HEK293 (cell line): ENCODE measurements at regions not wholly inside any gene's neighbourhood (a gene's known extent, or its start where the extent isn't known, plus 50 kb on each side); places are given as distances from the start of the nearest gene placed in this dataset.

Experiments used
- CTCF ChIA-PET: fragments of 350-600 bp; formaldehyde crosslinking; extraction: SDS; loops from one replicate; lab custom pipeline; 2021; ENCODE audit warnings: antibody characterized with exemption; lab: Yijun Ruan, JAX
- POLR2A ChIA-PET: fragments of 300-600 bp; formaldehyde crosslinking; extraction: SDS; loops from one replicate; lab custom pipeline; 2020; ENCODE audit warnings: antibody characterized with exemption, inconsistent platforms; lab: Yijun Ruan, JAX
- H3K27ac ChIP-seq: fragments of 200-500 bp; sonication (Bioruptor generic); 2 replicates; pipeline ENCODE4 v1.5.1; 2014; ENCODE audit warnings: low read depth, low read length, control low read depth, inconsistent platforms; ENCODE audit errors: extremely low read depth
- H3K36me3 ChIP-seq, 2 experiments: fragments of 200-500 bp in 1 of 2; sonication (Bioruptor generic) in 1 of 2; 1 replicate in 1 of 2; 2 replicates in 1 of 2; pipeline ENCODE4 v1.5.1; 2014 to 2017; ENCODE audit warnings: inconsistent platforms in 2 of 2, low read length in 2 of 2; ENCODE audit not compliant: control insufficient read depth in 2 of 2, insufficient read depth in 1 of 2
- H3K4me1 ChIP-seq: fragments of 200-500 bp; sonication (Bioruptor generic); 2 replicates; pipeline ENCODE4 v1.5.1; 2014; ENCODE audit warnings: mild to moderate bottlenecking, low read length, inconsistent platforms; ENCODE audit not compliant: control insufficient read depth, insufficient read depth
- H3K4me3 ChIP-seq: 2 replicates; pipeline ENCODE4 v1.5.1; 2011; ENCODE audit warnings: low read depth, mild to moderate bottlenecking, control low read depth, low read length, moderate library complexity
- H3K9me3 ChIP-seq: fragments of 200-500 bp; sonication (Bioruptor generic); 2 replicates; pipeline ENCODE4 v1.5.1; 2014; ENCODE audit warnings: low read depth, low read length, inconsistent platforms; ENCODE audit not compliant: control insufficient read depth, insufficient read depth
- BCL11A ChIP-seq: fragments of 450-650 bp; formaldehyde crosslinking; IDR thresholded peaks from 2 replicates; pipeline ENCODE4 v1.5.1; 2016; ENCODE audit warnings: low read depth, missing biosample characterization, missing genetic modification characterization
- BCL11B ChIP-seq: fragments of 450-650 bp; formaldehyde crosslinking; IDR thresholded peaks from 2 replicates; pipeline ENCODE4 v1.5.1; 2016; ENCODE audit warnings: low read depth, missing biosample characterization, missing genetic modification characterization
- IKZF3 ChIP-seq: fragments of 450-650 bp; IDR thresholded peaks from 2 replicates; pipeline ENCODE4 v1.5.0; 2018; ENCODE audit warnings: missing biosample characterization, mild to moderate bottlenecking, missing genetic modification characterization, moderate library complexity
- KLF9 ChIP-seq: fragments of 450-650 bp; formaldehyde crosslinking; IDR thresholded peaks from 2 replicates; pipeline ENCODE4 v1.5.1; 2016; ENCODE audit warnings: missing biosample characterization, missing genetic modification characterization, low read depth
- SP2 ChIP-seq: fragments of 450-650 bp; formaldehyde crosslinking; IDR thresholded peaks from 2 replicates; pipeline ENCODE4 v1.5.1; 2016; ENCODE audit warnings: missing biosample characterization, missing genetic modification characterization
- SP3 ChIP-seq: fragments of 450-650 bp; formaldehyde crosslinking; IDR thresholded peaks from 2 replicates; pipeline ENCODE4 v1.5.1; 2016; ENCODE audit warnings: missing biosample characterization, missing genetic modification characterization
- TRIM28 ChIP-seq: IDR thresholded peaks from 2 replicates; pipeline ENCODE4 v1.6.1; 2011; ENCODE audit warnings: low read length, control low read depth, borderline replicate concordance
- ZBTB21 ChIP-seq: fragments of 450-650 bp; formaldehyde crosslinking; IDR thresholded peaks from 2 replicates; pipeline ENCODE4 v1.5.1; 2017; ENCODE audit warnings: missing biosample characterization, missing genetic modification characterization
- ZFP41 ChIP-seq: fragments of 450-650 bp; formaldehyde crosslinking; IDR thresholded peaks from 2 replicates; pipeline ENCODE4 v1.5.1; 2016; ENCODE audit warnings: missing biosample characterization, missing genetic modification characterization, borderline replicate concordance
- ZNF112 ChIP-seq: fragments of 450-650 bp; formaldehyde crosslinking; IDR thresholded peaks from 2 replicates; pipeline ENCODE4 v1.5.0; 2017; ENCODE audit warnings: missing biosample characterization, missing genetic modification characterization
- ZNF174 ChIP-seq: fragments of 450-650 bp; formaldehyde crosslinking; IDR thresholded peaks from 2 replicates; pipeline ENCODE4 v1.5.0; 2017; ENCODE audit warnings: missing biosample characterization, mild to moderate bottlenecking, missing genetic modification characterization
- ZNF324 ChIP-seq: fragments of 450-650 bp; formaldehyde crosslinking; IDR thresholded peaks from 2 replicates; pipeline ENCODE4 v1.5.1; 2016; ENCODE audit warnings: missing biosample characterization, missing genetic modification characterization
- ZNF350 ChIP-seq: fragments of 450-650 bp; formaldehyde crosslinking; IDR thresholded peaks from 2 replicates; pipeline ENCODE4 v1.5.0; 2017; ENCODE audit warnings: missing biosample characterization, mild to moderate bottlenecking, missing genetic modification characterization
- ZNF354C ChIP-seq: fragments of 450-650 bp; formaldehyde crosslinking; IDR thresholded peaks from 2 replicates; pipeline ENCODE4 v1.5.1; 2016; ENCODE audit warnings: missing biosample characterization, missing genetic modification characterization, low read depth, borderline replicate concordance
- ZNF501 ChIP-seq: fragments of 450-650 bp; formaldehyde crosslinking; IDR thresholded peaks from 2 replicates; pipeline ENCODE4 v1.5.1; 2016; ENCODE audit warnings: missing biosample characterization, missing genetic modification characterization
- ZNF510 ChIP-seq: fragments of 450-650 bp; formaldehyde crosslinking; IDR thresholded peaks from 2 replicates; pipeline ENCODE4 v1.5.1; 2018; ENCODE audit warnings: mild to moderate bottlenecking, missing genetic modification characterization, missing biosample characterization; ENCODE audit not compliant: insufficient replicate concordance
- ZNF560 ChIP-seq: fragments of 450-650 bp; formaldehyde crosslinking; IDR thresholded peaks from 2 replicates; pipeline ENCODE4 v1.5.1; 2017; ENCODE audit warnings: missing biosample characterization, missing genetic modification characterization, borderline replicate concordance
- ZNF626 ChIP-seq: fragments of 450-650 bp; sonication (Bioruptor Pico); formaldehyde crosslinking; IDR thresholded peaks from 2 replicates; pipeline ENCODE4 v1.5.1; 2018; ENCODE audit warnings: missing biosample characterization, missing genetic modification characterization, inconsistent platforms
- ZNF645 ChIP-seq: fragments of 450-650 bp; formaldehyde crosslinking; IDR thresholded peaks from 2 replicates; pipeline ENCODE4; 2016; ENCODE audit warnings: missing biosample characterization, missing genetic modification characterization
- ZNF654 ChIP-seq: fragments of 450-650 bp; formaldehyde crosslinking; IDR thresholded peaks from 2 replicates; pipeline ENCODE4 v1.5.1; 2016; ENCODE audit warnings: low read depth, missing biosample characterization, missing genetic modification characterization
- ZNF658 ChIP-seq: fragments of 450-650 bp; formaldehyde crosslinking; IDR thresholded peaks from 2 replicates; pipeline ENCODE4; 2016; ENCODE audit warnings: missing biosample characterization, missing genetic modification characterization
- ZNF76 ChIP-seq: fragments of 450-650 bp; formaldehyde crosslinking; IDR thresholded peaks from 2 replicates; pipeline ENCODE4; 2016; ENCODE audit warnings: low read depth, missing biosample characterization, missing genetic modification characterization, borderline replicate concordance
- ZSCAN30 ChIP-seq: fragments of 450-650 bp; IDR thresholded peaks from 2 replicates; pipeline ENCODE4 v1.5.1; 2018; ENCODE audit warnings: missing biosample characterization, mild to moderate bottlenecking, missing genetic modification characterization, moderate library complexity
- TF ChIP-seq, protein P1 (sequence below): fragments of 450-650 bp; formaldehyde crosslinking; IDR thresholded peaks from 2 replicates; pipeline ENCODE4 v1.5.1; 2016; ENCODE audit warnings: missing biosample characterization, missing genetic modification characterization
- TF ChIP-seq, protein P2 (sequence below): fragments of 450-650 bp; formaldehyde crosslinking; IDR thresholded peaks from 2 replicates; pipeline ENCODE4 v1.5.1; 2016; ENCODE audit warnings: missing biosample characterization, missing genetic modification characterization
- TF ChIP-seq, protein P3 (sequence below): fragments of 450-650 bp; formaldehyde crosslinking; IDR thresholded peaks from 2 replicates; pipeline ENCODE4 v1.5.1; 2016; ENCODE audit warnings: missing biosample characterization, missing genetic modification characterization

- TF ChIP-seq ZNF350 (tag by site-specific recombination): no peak
- no peak for TF ChIP-seq ZNF658 (tag by site-specific recombination)
- TF ChIP-seq KLF9: no peak
- TF ChIP-seq ZNF560: no peak
- no peak for TF ChIP-seq ZNF354C (tag by site-specific recombination)
- TF ChIP-seq ZNF76 (tag by site-specific recombination): no peak
- no peak for TF ChIP-seq ZNF645 (tag by site-specific recombination)
- TF ChIP-seq ZNF324: no peak
Measured at GRCh38 chr4:54484383-54484782, 173.4 kb upstream of the KIT start (continued).

GRCh38 chr4:54487491-54487890 is 170.3 kb upstream of the KIT start:
- H3K9me3 ChIP-seq: no peaks in the 10 kb centered on the region
- no peaks in the 10 kb centered on the region for H3K36me3 ChIP-seq
- ChIA-PET CTCF (no interaction called here), POLR2A (no interaction called here)
- no peaks in the 10 kb centered on the region for H3K4me1 ChIP-seq
- TF ChIP-seq, protein P1, sequence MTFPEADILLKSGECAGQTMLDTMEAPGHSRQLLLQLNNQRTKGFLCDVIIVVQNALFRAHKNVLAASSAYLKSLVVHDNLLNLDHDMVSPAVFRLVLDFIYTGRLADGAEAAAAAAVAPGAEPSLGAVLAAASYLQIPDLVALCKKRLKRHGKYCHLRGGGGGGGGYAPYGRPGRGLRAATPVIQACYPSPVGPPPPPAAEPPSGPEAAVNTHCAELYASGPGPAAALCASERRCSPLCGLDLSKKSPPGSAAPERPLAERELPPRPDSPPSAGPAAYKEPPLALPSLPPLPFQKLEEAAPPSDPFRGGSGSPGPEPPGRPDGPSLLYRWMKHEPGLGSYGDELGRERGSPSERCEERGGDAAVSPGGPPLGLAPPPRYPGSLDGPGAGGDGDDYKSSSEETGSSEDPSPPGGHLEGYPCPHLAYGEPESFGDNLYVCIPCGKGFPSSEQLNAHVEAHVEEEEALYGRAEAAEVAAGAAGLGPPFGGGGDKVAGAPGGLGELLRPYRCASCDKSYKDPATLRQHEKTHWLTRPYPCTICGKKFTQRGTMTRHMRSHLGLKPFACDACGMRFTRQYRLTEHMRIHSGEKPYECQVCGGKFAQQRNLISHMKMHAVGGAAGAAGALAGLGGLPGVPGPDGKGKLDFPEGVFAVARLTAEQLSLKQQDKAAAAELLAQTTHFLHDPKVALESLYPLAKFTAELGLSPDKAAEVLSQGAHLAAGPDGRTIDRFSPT (tag by site-specific recombination): no peak
- TF ChIP-seq TRIM28 (no peak), ZNF654 (tag by site-specific recombination) (no peak), ZNF626 (tag by site-specific recombination) (no peak), ZNF658 (tag by site-specific recombination) (no peak), IKZF3 (no peak), ZBTB21 (no peak), ZNF112 (no peak), SP3 (tag by site-specific recombination) (no peak), BCL11B (no peak), ZNF510 (tag by site-specific recombination) (no peak), ZSCAN30 (tag by site-specific recombination) (no peak), BCL11A (tag by site-specific recombination) (no peak), SP2 (no peak), ZFP41 (tag by site-specific recombination) (no peak), ZNF174 (tag by site-specific recombination) (no peak), ZNF501 (no peak)
- TF ChIP-seq, protein P2, sequence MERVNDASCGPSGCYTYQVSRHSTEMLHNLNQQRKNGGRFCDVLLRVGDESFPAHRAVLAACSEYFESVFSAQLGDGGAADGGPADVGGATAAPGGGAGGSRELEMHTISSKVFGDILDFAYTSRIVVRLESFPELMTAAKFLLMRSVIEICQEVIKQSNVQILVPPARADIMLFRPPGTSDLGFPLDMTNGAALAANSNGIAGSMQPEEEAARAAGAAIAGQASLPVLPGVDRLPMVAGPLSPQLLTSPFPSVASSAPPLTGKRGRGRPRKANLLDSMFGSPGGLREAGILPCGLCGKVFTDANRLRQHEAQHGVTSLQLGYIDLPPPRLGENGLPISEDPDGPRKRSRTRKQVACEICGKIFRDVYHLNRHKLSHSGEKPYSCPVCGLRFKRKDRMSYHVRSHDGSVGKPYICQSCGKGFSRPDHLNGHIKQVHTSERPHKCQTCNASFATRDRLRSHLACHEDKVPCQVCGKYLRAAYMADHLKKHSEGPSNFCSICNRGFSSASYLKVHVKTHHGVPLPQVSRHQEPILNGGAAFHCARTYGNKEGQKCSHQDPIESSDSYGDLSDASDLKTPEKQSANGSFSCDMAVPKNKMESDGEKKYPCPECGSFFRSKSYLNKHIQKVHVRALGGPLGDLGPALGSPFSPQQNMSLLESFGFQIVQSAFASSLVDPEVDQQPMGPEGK: no peak
- TF ChIP-seq, protein P3, sequence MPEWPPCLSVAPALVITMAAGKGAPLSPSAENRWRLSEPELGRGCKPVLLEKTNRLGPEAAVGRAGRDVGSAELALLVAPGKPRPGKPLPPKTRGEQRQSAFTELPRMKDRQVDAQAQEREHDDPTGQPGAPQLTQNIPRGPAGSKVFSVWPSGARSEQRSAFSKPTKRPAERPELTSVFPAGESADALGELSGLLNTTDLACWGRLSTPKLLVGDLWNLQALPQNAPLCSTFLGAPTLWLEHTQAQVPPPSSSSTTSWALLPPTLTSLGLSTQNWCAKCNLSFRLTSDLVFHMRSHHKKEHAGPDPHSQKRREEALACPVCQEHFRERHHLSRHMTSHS (tag by site-specific recombination): no peak
- H3K4me3 ChIP-seq: no peak overlapping the region
- no peak overlapping the region for H3K27ac ChIP-seq
